22Rv1 (cell line): ENCODE measurements at regions not wholly inside any gene's neighbourhood (a gene's known extent, or its start where the extent isn't known, plus 50 kb on each side); places are given as distances from the start of the nearest gene placed in this dataset.
A peak's percentile ranks its signal among the peaks of the same experiment; 100 is the strongest.

Experiments
- H3K27ac ChIP-seq: fragments of 450-650 bp; 2 replicates; pipeline ENCODE4 v1.5.1; 2017
- CTCF ChIP-seq: fragments of 450-650 bp; IDR thresholded peaks from 2 replicates; pipeline ENCODE4 v1.5.1; 2017; ENCODE audit warnings: mild to moderate bottlenecking
- ZFX ChIP-seq: fragments of 450-650 bp; IDR thresholded peaks from 2 replicates; pipeline ENCODE4 v1.6.1; 2017; ENCODE audit warnings: antibody characterized with exemption, borderline replicate concordance

- TF ChIP-seq CTCF, result peak; percentile 55
- no peak for TF ChIP-seq ZFX
- no peak overlapping the region for H3K27ac ChIP-seq
Measured at GRCh38 chr4:89482251-89482650, 174.7 kb upstream of the GPRIN3 start.

GRCh38 chr4:89469930-89470375 lies 162.4 kb upstream of the GPRIN3 start:
- no peak overlapping the region for H3K27ac ChIP-seq
- TF ChIP-seq CTCF (no peak), ZFX (no peak)

- no peak overlapping the region for H3K27ac ChIP-seq
- TF ChIP-seq CTCF (no peak), ZFX (no peak)
Measured at GRCh38 chr4:89469516-89469915, 161.9 kb upstream of the GPRIN3 start.

- TF ChIP-seq CTCF (no peak), ZFX (no peak)
- H3K27ac ChIP-seq, result no peak overlapping the region
Measured at GRCh38 chr4:89468602-89469001, 161.0 kb upstream of the GPRIN3 start.

- no peak for TF ChIP-seq ZFX
- TF ChIP-seq CTCF, result no peak
- no peak overlapping the region for H3K27ac ChIP-seq
Measured at GRCh38 chr4:89463341-89463740, 155.7 kb upstream of the GPRIN3 start.

- TF ChIP-seq CTCF (no peak), ZFX (no peak)
- no peak overlapping the region for H3K27ac ChIP-seq
Measured at GRCh38 chr4:89447543-89447942, 139.9 kb upstream of the GPRIN3 start.

GRCh38 chr4:89446193-89446592 lies 138.6 kb upstream of the GPRIN3 start:
- no peak overlapping the region for H3K27ac ChIP-seq
- no peak for TF ChIP-seq CTCF
- TF ChIP-seq ZFX, result no peak
